ENCODE measurements at regions not wholly inside any gene's neighbourhood (a gene's known extent, or its start where the extent isn't known, plus 50 kb on each side); places are given as distances from the start of the nearest gene placed in this dataset.

DNA sequence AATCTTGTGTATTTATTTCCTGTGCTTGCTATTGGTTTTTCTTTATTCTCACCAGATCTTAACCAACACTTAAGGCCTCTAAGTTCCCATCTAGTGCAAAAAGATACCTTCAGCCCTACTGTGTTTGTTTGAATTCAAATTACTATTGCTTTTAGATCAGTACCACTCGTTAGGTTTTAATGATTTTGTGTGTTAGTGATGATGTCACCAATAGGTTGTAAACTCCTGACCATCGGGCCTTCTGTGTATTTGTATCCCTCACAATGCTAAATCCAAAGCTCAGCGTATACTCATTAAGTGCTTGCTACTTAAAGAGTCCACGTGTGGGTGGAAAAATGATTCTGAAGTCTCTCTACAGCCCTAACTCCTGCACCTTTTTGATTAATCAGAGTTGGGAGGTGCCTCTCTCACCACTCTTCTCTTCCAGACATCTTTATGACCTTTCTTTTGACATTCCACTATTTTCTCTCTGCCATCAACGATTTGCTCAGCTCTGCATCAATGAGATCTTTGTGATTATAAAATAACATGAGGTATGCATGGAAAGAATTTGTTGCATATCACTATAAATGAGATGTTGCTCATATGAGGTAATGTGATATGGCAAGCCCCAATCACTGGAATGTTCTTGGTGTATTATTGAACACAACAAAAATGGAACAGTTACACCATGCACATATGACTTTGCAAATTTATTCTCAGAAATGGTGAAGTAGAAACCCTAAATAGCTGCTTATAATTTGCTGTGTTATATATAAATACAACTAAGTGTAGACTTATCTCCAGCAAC lies 55.1 kb upstream of the LAMA2 start:
- Histone ChIP-seq H2AFZ (replicated peaks; ENCODE audit: low read length, poor library complexity) (no peak overlapping the region), H2BK120ac (ENCODE audit: low read depth, low read length) (no peak overlapping the region), H3K18ac (ENCODE audit: low read depth, low read length) (no peak overlapping the region), H3K4ac (ENCODE audit: low read depth, low read length) (no peak overlapping the region), H3K9me1 (ENCODE audit: insufficient read depth, low read length) (no peaks in the 10 kb centered on the region), H3K4me2 (ENCODE audit: low read depth, low read length) (no peak overlapping the region), H3K56ac (ENCODE audit: extremely low read depth, insufficient read depth, low read length) (no peak overlapping the region), H4K8ac (ENCODE audit: low read depth in 2 of 2, low read length in 2 of 2) (no peak overlapping the region), H4K5ac (ENCODE audit: low read depth, low read length) (no peak overlapping the region), H2BK15ac (ENCODE audit: low read depth, low read length) (no peak overlapping the region), H3K27me3 (ENCODE audit: control insufficient read depth, insufficient read depth, low read length) (peaks cover 2% of the 10 kb centered on the region; the same call in 1 of the 2 replicates), H3K79me1 (ENCODE audit: low read depth in 1 of 2, low read length in 2 of 2) (no peaks in the 10 kb centered on the region), H2AK9ac (replicated peaks; ENCODE audit: low read depth, low read length, poor library complexity) (no peak overlapping the region), H3K14ac (replicated peaks; ENCODE audit: low read depth, low read length) (no peak overlapping the region), H4K20me1 (ENCODE audit: insufficient read depth, low read length) (no peaks in the 10 kb centered on the region), H3K23ac (ENCODE audit: low read depth, low read length) (no peak overlapping the region), H3K4me3 (ENCODE audit: insufficient read depth, low read depth, low read length) (no peak overlapping the region), H3K9ac (ENCODE audit: low read depth, low read length) (no peak overlapping the region), H2BK20ac (ENCODE audit: low read depth, low read length) (no peak overlapping the region), H3K36me3 (ENCODE audit: control insufficient read depth, insufficient read depth, low read length) (no peaks in the 10 kb centered on the region), H2BK5ac (ENCODE audit: low read depth, low read length, poor library complexity, severe bottlenecking) (no peak overlapping the region), H3K9me3 (ENCODE audit: control insufficient read depth, insufficient read depth, low read length) (no peaks in the 10 kb centered on the region; the same call in 1 of the 2 replicates), H3K4me1 (ENCODE audit: control insufficient read depth, insufficient read depth, low read length) (no peaks in the 10 kb centered on the region), H2AK5ac (ENCODE audit: low read depth, low read length) (no peak overlapping the region), H4K91ac (ENCODE audit: insufficient read depth, low read depth, low read length) (no peak overlapping the region), H3K27ac (ENCODE audit: insufficient read depth, low read length) (no peak overlapping the region)
- POLR2A ChIA-PET (ENCODE audit: unreplicated experiment) = no interaction called here
- DNase-seq (peak; percentile 73), ATAC-seq (ENCODE audit: low read depth) (peak; percentile 80)
- WGBS, 2 experiments (ENCODE audit: extremely low coverage in 2 of 2, insufficient read length in 1 of 2) = no CpG with 5 or more reads among the region's 5 CpGs
- TF ChIP-seq SMC3 (IDR thresholded peaks at IDR 0.05; ENCODE audit: low read depth, low read length) (no peak), MXI1 (IDR thresholded peaks at IDR 0.05; ENCODE audit: borderline replicate concordance, low read depth, low read length) (no peak), BHLHE40 (IDR thresholded peaks at IDR 0.05; ENCODE audit: low read depth, low read length) (no peak), FOS (IDR thresholded peaks at IDR 0.05; ENCODE audit: low read depth, low read length) (no peak)
- TF ChIP-seq, protein P1, sequence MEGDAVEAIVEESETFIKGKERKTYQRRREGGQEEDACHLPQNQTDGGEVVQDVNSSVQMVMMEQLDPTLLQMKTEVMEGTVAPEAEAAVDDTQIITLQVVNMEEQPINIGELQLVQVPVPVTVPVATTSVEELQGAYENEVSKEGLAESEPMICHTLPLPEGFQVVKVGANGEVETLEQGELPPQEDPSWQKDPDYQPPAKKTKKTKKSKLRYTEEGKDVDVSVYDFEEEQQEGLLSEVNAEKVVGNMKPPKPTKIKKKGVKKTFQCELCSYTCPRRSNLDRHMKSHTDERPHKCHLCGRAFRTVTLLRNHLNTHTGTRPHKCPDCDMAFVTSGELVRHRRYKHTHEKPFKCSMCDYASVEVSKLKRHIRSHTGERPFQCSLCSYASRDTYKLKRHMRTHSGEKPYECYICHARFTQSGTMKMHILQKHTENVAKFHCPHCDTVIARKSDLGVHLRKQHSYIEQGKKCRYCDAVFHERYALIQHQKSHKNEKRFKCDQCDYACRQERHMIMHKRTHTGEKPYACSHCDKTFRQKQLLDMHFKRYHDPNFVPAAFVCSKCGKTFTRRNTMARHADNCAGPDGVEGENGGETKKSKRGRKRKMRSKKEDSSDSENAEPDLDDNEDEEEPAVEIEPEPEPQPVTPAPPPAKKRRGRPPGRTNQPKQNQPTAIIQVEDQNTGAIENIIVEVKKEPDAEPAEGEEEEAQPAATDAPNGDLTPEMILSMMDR (conservative IDR thresholded peaks at IDR 0.05; ENCODE audit: low read depth, low read length) = no peak
- intact Hi-C loops (cut with micrococcal nuclease) = no loop called here
- CTCF ChIA-PET = no interaction called here
- dilution Hi-C loops (cut with HindIII; ENCODE audit: low sequenced_read_pairs, unreplicated experiment) = no loop called here
- in situ Hi-C loops (cut with MboI; ENCODE audit: low sequenced_read_pairs) = no loop called here
- no TSS peak for BruUV-seq (replicated peaks)
